ENCODE measurements at regions not wholly inside any gene's neighbourhood (a gene's known extent, or its start where the extent isn't known, plus 50 kb on each side); places are given as distances from the start of the nearest gene placed in this dataset.

GRCh38 chr7:17534348-17534747 is 235.9 kb downstream of the AHR start:
- no peak overlapping the region for H2AFZ ChIP-seq (ENCODE audit: low read depth, low read length)
- no peaks in the 10 kb centered on the region for H3K27me3 ChIP-seq (ENCODE audit: low read depth, low read length)
- no peak overlapping the region for H3K4me2 ChIP-seq (ENCODE audit: low read length)
- TF ChIP-seq EZH2phosphoT487 (IDR thresholded peaks at IDR 0.05; ENCODE audit: low read depth) (no peak), CTCF (IDR thresholded peaks at IDR 0.05; ENCODE audit: low read depth, low read length) (no peak)
- H3K27ac ChIP-seq (ENCODE audit: low read length) = no peak overlapping the region
- no peaks in the 10 kb centered on the region for H3K9me3 ChIP-seq (ENCODE audit: insufficient read depth, low read length)
- H4K20me1 ChIP-seq (ENCODE audit: insufficient read depth, low read length) = no peaks in the 10 kb centered on the region
- peaks cover 25% of the 10 kb centered on the region for H3K4me1 ChIP-seq (ENCODE audit: low read length)
- H3K9ac ChIP-seq (ENCODE audit: low read length) = no peak overlapping the region
- H3K4me3 ChIP-seq (ENCODE audit: low read length) = no peak overlapping the region
- H3K36me3 ChIP-seq (replicated peaks; ENCODE audit: low read depth, low read length) = no peaks in the 10 kb centered on the region
- H3K79me2 ChIP-seq (ENCODE audit: low read length) = no peaks in the 10 kb centered on the region

- no peaks in the 10 kb centered on the region for H4K20me1 ChIP-seq (ENCODE audit: insufficient read depth, low read length)
- H3K9me3 ChIP-seq (ENCODE audit: insufficient read depth, low read length) = no peaks in the 10 kb centered on the region
- no peak overlapping the region for H2AFZ ChIP-seq (ENCODE audit: low read depth, low read length)
- H3K9ac ChIP-seq (ENCODE audit: low read length) = no peak overlapping the region
- no peaks in the 10 kb centered on the region for H3K79me2 ChIP-seq (ENCODE audit: low read length)
- no peak overlapping the region for H3K4me2 ChIP-seq (ENCODE audit: low read length)
- H3K4me1 ChIP-seq (ENCODE audit: low read length) = peaks cover 13% of the 10 kb centered on the region
- H3K36me3 ChIP-seq (replicated peaks; ENCODE audit: low read depth, low read length) = no peaks in the 10 kb centered on the region
- H3K27ac ChIP-seq (ENCODE audit: low read length) = no peak overlapping the region
- TF ChIP-seq EZH2phosphoT487 (IDR thresholded peaks at IDR 0.05; ENCODE audit: low read depth) (no peak), CTCF (IDR thresholded peaks at IDR 0.05; ENCODE audit: low read depth, low read length) (no peak)
- H3K27me3 ChIP-seq (ENCODE audit: low read depth, low read length) = no peaks in the 10 kb centered on the region
- H3K4me3 ChIP-seq (ENCODE audit: low read length) = no peak overlapping the region
Observed at GRCh38 chr7:17535776-17536175, 237.3 kb downstream of the AHR start.

DNA sequence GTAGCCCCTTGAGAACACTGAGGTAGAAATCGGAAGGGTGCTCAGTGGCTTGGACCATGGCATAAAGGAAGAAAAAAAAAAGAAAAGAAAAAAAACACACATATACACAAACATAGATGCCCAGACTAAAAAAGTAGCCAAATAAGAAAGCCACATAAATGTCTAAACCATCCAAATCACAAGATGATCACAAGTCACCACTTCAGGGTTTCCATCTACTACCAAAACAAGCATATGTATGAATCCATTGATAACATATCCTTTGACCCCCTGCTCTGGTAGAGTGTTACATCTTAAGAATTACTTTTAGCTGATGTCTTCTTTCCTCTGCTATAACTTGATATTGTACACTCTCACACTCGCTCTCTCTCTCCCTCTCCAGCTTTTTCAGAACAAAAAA is 245.9 kb downstream of the AHR start:
- no peak overlapping the region for H3K27ac ChIP-seq (ENCODE audit: low read length)

GRCh38 chr7:17545348-17545747 is 246.9 kb downstream of the AHR start:
- no peaks in the 10 kb centered on the region for H3K9me3 ChIP-seq (ENCODE audit: insufficient read depth, low read length)
- H3K27me3 ChIP-seq (ENCODE audit: low read depth, low read length) = no peaks in the 10 kb centered on the region
- H2AFZ ChIP-seq (ENCODE audit: low read depth, low read length) = no peak overlapping the region
- H3K79me2 ChIP-seq (ENCODE audit: low read length) = no peaks in the 10 kb centered on the region
- no peak overlapping the region for H3K4me2 ChIP-seq (ENCODE audit: low read length)
- H3K4me1 ChIP-seq (ENCODE audit: low read length) = no peaks in the 10 kb centered on the region; the same call in 1 of the 2 replicates
- H3K4me3 ChIP-seq (ENCODE audit: low read length) = no peak overlapping the region
- H3K27ac ChIP-seq (ENCODE audit: low read length) = no peak overlapping the region
- no peak for TF ChIP-seq EZH2phosphoT487 (IDR thresholded peaks at IDR 0.05; ENCODE audit: low read depth)
- H3K9ac ChIP-seq (ENCODE audit: low read length) = no peak overlapping the region
- H4K20me1 ChIP-seq (ENCODE audit: insufficient read depth, low read length) = no peaks in the 10 kb centered on the region
- H3K36me3 ChIP-seq (replicated peaks; ENCODE audit: low read depth, low read length) = no peaks in the 10 kb centered on the region

More for the DNA sequence above, 245.9 kb downstream of the AHR start:
- no peaks in the 10 kb centered on the region for H3K9me3 ChIP-seq (ENCODE audit: insufficient read depth, low read length)
- no peaks in the 10 kb centered on the region for H3K79me2 ChIP-seq (ENCODE audit: low read length)
- H3K27me3 ChIP-seq (ENCODE audit: low read depth, low read length) = no peaks in the 10 kb centered on the region
- no peaks in the 10 kb centered on the region; the same call in 1 of the 2 replicates for H3K4me1 ChIP-seq (ENCODE audit: low read length)
- no peaks in the 10 kb centered on the region for H4K20me1 ChIP-seq (ENCODE audit: insufficient read depth, low read length)
- H3K9ac ChIP-seq (ENCODE audit: low read length) = no peak overlapping the region
- no peak overlapping the region for H3K4me2 ChIP-seq (ENCODE audit: low read length)
- no peak for TF ChIP-seq EZH2phosphoT487 (IDR thresholded peaks at IDR 0.05; ENCODE audit: low read depth)
- no peak for TF ChIP-seq CTCF (IDR thresholded peaks at IDR 0.05; ENCODE audit: low read depth, low read length)
- H2AFZ ChIP-seq (ENCODE audit: low read depth, low read length) = no peak overlapping the region
- no peak overlapping the region for H3K4me3 ChIP-seq (ENCODE audit: low read length)
- no peaks in the 10 kb centered on the region for H3K36me3 ChIP-seq (replicated peaks; ENCODE audit: low read depth, low read length)

GRCh38 chr7:17546189-17546588 is 247.7 kb downstream of the AHR start:
- no peak overlapping the region for H3K4me2 ChIP-seq (ENCODE audit: low read length)
- no peaks in the 10 kb centered on the region; the same call in 1 of the 2 replicates for H3K4me1 ChIP-seq (ENCODE audit: low read length)
- H2AFZ ChIP-seq (ENCODE audit: low read depth, low read length) = no peak overlapping the region
- H3K36me3 ChIP-seq (replicated peaks; ENCODE audit: low read depth, low read length) = no peaks in the 10 kb centered on the region
- no peaks in the 10 kb centered on the region for H3K9me3 ChIP-seq (ENCODE audit: insufficient read depth, low read length)
- no peak overlapping the region for H3K4me3 ChIP-seq (ENCODE audit: low read length)
- TF ChIP-seq CTCF (IDR thresholded peaks at IDR 0.05; ENCODE audit: low read depth, low read length) = no peak
- TF ChIP-seq EZH2phosphoT487 (IDR thresholded peaks at IDR 0.05; ENCODE audit: low read depth) = no peak
- H3K27ac ChIP-seq (ENCODE audit: low read length) = no peak overlapping the region
- H3K27me3 ChIP-seq (ENCODE audit: low read depth, low read length) = no peaks in the 10 kb centered on the region
- no peaks in the 10 kb centered on the region for H4K20me1 ChIP-seq (ENCODE audit: insufficient read depth, low read length)
- no peaks in the 10 kb centered on the region for H3K79me2 ChIP-seq (ENCODE audit: low read length)
- H3K9ac ChIP-seq (ENCODE audit: low read length) = no peak overlapping the region
